Activated CD8-positive, alpha-beta memory T cell treated with anti-CD3 and anti-CD28 coated beads for 4 hours (primary cell): ENCODE measurements at regions not wholly inside any gene's neighbourhood (a gene's known extent, or its start where the extent isn't known, plus 50 kb on each side); places are given as distances from the start of the nearest gene placed in this dataset.

Experiments used
- DNase-seq, 2 donors: peaks; one replicate each; pipeline ENCODE4 v3.0.0-alpha.2; 2020; ENCODE audit warnings: low read depth in 2 of 2

GRCh38 chr9:7241694-7242093, 483.9 kb downstream of the KDM4C start:
- DNase-seq = no peak

DNA sequence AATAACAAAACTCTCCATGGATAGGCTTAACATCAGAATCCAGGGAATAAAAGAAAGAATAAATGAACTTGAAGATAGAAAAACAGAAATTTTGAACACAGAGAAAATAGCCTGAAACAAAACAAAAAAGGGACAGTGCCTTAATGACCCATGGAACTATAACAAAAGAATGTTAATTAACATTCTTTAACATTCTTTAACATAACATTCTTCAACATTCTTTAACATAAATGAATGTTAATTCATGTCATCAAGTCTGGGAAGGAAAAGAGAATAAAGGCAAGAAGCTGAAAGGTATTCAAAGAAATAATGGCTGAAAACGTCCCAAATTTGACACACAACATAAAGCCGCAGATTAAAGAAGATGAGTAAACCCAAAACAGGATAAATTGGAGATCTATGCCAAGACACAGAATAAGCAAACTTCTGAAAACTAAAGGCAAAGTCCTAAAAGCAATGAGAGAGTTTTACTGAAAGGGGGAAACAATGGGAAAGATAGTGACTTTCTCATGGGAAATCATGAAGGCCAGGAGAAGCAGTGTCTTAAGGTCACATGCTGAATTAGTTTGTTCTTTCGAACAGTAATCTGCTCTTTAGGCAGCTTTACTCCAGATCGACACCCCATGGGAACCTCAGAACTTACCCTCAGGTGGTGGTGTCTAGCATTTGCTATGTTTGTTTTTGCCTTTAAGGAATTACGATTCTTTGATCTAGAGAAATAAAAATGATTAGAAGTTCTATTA, 483.0 kb downstream of the KDM4C start:
- no peak for DNase-seq

- DNase-seq = no peak
Observed at GRCh38 chr9:7239708-7240107, 481.9 kb downstream of the KDM4C start.

GRCh38 chr9:7238247-7238637, 480.5 kb downstream of the KDM4C start:
- no peak for DNase-seq

GRCh38 chr9:7237473-7238246, 479.9 kb downstream of the KDM4C start:
- DNase-seq = no peak

DNA sequence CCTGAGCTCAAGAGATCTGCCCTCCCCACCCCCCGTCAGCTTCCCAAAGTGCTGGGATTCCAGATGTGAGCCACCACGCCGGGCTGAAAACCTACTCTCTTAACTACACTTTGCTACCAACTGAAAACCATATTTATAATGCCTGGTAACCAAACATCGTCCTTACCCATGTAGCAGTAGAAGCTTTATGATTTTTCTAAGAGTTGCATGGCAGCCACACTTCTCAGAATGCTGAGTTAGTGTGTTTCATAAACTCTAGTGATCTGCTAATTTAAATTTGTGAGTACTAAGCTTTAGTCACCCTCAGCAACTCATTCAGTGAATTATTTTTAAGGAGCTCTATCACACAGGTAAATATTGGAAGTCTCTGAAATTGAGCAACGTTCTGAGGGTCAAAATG, 478.4 kb downstream of the KDM4C start:
- DNase-seq = no peak

DNA sequence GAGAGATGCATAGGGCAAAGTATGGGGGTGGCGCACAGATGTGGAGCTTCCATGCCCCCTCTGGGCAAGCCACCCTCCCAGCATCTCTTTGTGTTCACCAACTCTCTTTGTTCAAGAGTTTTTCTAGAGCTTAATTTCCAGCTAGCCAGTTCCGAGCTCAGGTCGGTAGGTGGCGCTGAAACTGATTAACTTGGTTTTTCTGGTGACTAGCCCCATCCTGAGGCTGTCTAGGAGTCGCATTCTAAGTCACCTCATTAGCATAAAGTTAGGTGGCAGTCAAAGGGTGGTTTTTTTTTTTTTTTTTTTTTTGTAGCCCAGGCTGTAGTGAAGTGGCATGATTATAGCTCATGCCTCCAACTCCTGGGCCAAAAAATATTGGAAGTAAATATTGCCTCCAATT, 476.4 kb downstream of the KDM4C start:
- no peak for DNase-seq

GRCh38 chr9:7229571-7229970, 471.8 kb downstream of the KDM4C start:
- DNase-seq = no peak

GRCh38 chr9:7228726-7229125, 471.0 kb downstream of the KDM4C start:
- no peak for DNase-seq

DNA sequence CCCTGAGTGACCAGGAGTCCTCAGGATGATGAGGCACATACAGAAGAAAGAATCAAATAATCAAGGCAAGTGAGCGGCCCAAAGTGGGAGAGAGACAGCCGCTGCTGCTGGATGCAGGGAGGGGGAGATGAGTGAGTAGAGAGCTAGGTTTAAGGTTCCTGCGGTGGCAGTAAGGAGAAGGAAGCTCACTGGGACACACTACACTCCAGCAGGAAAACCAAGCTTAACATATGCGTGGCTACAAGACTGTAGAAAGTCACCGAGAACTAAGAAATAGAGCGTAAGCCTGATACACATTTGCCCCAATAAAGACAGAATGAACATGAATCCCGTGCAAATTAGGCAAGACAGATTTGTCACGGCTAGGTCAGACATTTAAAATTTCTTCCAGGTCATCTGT, 470.2 kb downstream of the KDM4C start:
- DNase-seq = no peak

DNA sequence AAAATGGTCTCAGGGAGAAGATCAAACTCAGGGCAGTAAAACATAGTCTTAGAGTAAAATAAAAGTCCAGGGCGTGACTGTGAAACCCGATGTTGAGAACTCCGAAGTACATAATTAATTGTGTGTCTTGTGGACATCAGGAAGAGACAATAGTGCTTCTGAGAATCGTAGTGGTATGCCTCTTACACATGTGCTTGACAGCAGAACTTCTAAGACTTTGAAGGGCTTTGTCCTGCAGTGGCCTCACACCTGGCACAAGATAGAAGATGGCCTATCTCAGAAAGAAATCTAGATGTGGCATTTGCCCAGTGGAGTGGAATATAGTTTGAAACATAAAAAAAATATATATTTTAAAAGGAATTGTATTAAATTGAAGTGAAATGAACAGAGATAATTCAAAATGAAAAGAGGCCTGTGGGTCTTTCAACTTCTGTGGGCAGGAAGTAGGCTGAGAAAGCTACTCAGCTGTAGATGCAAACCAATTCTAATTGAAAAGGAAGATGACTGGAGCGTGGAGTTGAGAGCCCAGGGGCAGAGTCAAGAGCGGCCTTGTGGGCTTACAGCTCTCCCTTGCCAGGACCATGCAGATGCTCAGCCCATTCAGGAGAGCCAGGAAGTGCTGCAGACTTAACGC, 468.4 kb downstream of the KDM4C start:
- DNase-seq = no peak
